ENCODE measurements at regions not wholly inside any gene's neighbourhood (a gene's known extent, or its start where the extent isn't known, plus 50 kb on each side); places are given as distances from the start of the nearest gene placed in this dataset.
"Not testable (repeated sequence)": the region's sequence is repeated elsewhere in the genome, so short reads cannot be mapped to it uniquely, and the experiment has no call there.

- DNase-seq, result no peak
- Histone ChIP-seq H4K20me1 (ENCODE audit: low read length) (no peaks in the 10 kb centered on the region), H3F3A (ENCODE audit: low read length, unreplicated experiment) (no peaks in the 10 kb centered on the region), H3K9me3 (ENCODE audit: low read length) (no peaks in the 10 kb centered on the region), H3K4me3 (ENCODE audit: low read length) (no peak overlapping the region), H3K4me2 (ENCODE audit: low read length) (no peak overlapping the region), H3K27ac (ENCODE audit: low read length) (no peak overlapping the region), H3K9ac (ENCODE audit: low read length) (no peak overlapping the region), H2AFZ (ENCODE audit: low read length) (no peak overlapping the region), H3K4me1 (ENCODE audit: insufficient read depth, low read length) (peaks cover 21% of the 10 kb centered on the region), H3K79me2 (ENCODE audit: low read length) (no peaks in the 10 kb centered on the region), H3K36me3 (ENCODE audit: low read depth, low read length) (no peaks in the 10 kb centered on the region), H3K27me3 (ENCODE audit: low read length) (no peaks in the 10 kb centered on the region), H3K9me2 (replicated peaks; ENCODE audit: low read length) (no peaks in the 10 kb centered on the region)
- POLR2A ChIA-PET (ENCODE audit: unreplicated experiment), result no interaction called here
- TF ChIP-seq EZH2phosphoT487 (IDR thresholded peaks at IDR 0.05; ENCODE audit: borderline replicate concordance, low read length), result no peak
- TF ChIP-seq EZH2 (IDR thresholded peaks at IDR 0.05; ENCODE audit: low read length, unreplicated experiment), result no peak
- TF ChIP-seq, protein P1, sequence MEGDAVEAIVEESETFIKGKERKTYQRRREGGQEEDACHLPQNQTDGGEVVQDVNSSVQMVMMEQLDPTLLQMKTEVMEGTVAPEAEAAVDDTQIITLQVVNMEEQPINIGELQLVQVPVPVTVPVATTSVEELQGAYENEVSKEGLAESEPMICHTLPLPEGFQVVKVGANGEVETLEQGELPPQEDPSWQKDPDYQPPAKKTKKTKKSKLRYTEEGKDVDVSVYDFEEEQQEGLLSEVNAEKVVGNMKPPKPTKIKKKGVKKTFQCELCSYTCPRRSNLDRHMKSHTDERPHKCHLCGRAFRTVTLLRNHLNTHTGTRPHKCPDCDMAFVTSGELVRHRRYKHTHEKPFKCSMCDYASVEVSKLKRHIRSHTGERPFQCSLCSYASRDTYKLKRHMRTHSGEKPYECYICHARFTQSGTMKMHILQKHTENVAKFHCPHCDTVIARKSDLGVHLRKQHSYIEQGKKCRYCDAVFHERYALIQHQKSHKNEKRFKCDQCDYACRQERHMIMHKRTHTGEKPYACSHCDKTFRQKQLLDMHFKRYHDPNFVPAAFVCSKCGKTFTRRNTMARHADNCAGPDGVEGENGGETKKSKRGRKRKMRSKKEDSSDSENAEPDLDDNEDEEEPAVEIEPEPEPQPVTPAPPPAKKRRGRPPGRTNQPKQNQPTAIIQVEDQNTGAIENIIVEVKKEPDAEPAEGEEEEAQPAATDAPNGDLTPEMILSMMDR (conservative IDR thresholded peaks at IDR 0.05; ENCODE audit: low read depth, low read length), result no peak
- no peak for ATAC-seq
- intact Hi-C loops (cut with micrococcal nuclease), result no loop called here
- CTCF ChIA-PET, result no interaction called here
- no TSS peak for BruUV-seq (replicated peaks)
Observed at GRCh38 chr7:79922894-79923293, 211.7 kb upstream of the GNAI1 start.

DNA sequence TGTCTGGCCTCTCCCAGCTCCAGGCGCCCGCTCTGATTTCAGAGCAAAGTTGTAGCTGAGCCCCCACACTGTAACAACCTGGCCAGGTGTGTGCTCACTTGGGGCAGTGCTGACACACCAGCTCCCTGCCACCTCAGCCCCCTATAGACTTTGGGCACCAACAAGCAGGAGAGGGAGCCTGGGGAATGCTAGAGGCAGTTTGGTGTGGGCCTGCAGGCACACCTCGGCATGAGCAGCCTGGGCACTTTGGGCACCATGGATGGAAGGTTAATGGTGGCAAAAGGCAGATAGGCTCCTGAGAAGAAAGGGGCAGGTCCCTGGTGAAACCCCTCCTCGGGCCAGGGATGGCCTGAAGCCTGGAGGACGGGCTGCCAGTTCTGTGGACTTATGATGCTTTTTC lies 212.7 kb upstream of the GNAI1 start:
- DNase-seq, result no peak
- CTCF ChIA-PET, result no interaction called here
- no peak for ATAC-seq

DNA sequence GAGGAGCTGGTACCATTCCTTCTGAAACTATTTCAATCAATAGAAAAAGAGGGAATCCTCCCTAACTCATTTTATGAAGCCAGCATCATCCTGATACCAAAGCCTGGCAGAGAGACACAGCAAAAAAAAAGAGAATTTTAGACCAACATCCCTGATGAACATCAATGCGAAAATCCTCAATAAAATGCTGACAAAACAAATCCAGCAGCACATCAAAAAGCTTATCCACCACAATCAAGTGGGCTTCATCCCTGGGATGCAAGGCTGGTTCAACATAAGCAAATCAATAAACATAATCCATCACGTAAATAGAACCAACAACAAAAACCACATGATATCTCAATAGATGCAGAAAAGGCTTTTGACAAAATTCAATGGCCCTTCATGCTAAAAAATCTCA lies 216.0 kb upstream of the GNAI1 start:
- H3K27ac ChIP-seq (ENCODE audit: low read length); POLR2A ChIA-PET (ENCODE audit: unreplicated experiment); H2AFZ ChIP-seq (ENCODE audit: low read length); H3K9me2 ChIP-seq (replicated peaks; ENCODE audit: low read length); ATAC-seq; BruUV-seq (replicated peaks); DNase-seq; H4K20me1 ChIP-seq (ENCODE audit: low read length); intact Hi-C loops (cut with micrococcal nuclease); H3K79me2 ChIP-seq (ENCODE audit: low read length); H3K27me3 ChIP-seq (ENCODE audit: low read length); H3F3A ChIP-seq (ENCODE audit: low read length, unreplicated experiment); H3K4me2 ChIP-seq (ENCODE audit: low read length); H3K9me3 ChIP-seq (ENCODE audit: low read length); H3K4me3 ChIP-seq (ENCODE audit: low read length); H3K4me1 ChIP-seq (ENCODE audit: insufficient read depth, low read length); H3K9ac ChIP-seq (ENCODE audit: low read length); H3K36me3 ChIP-seq (ENCODE audit: low read depth, low read length): not testable (repeated sequence)
- CTCF ChIA-PET, result interaction anchor here (0.6 kb wide), 1 partner anchor 30 kb away, joined by 3 read pairs; no protein-coding TSS in a partner anchor

More for the DNA sequence above, 212.7 kb upstream of the GNAI1 start:
- BruUV-seq (replicated peaks), result no TSS peak
- Histone ChIP-seq H3K4me1 (ENCODE audit: insufficient read depth, low read length) (peaks cover 21% of the 10 kb centered on the region), H3K36me3 (ENCODE audit: low read depth, low read length) (no peaks in the 10 kb centered on the region), H3K4me3 (ENCODE audit: low read length) (no peak overlapping the region), H3K79me2 (ENCODE audit: low read length) (no peaks in the 10 kb centered on the region), H3K9me3 (ENCODE audit: low read length) (no peaks in the 10 kb centered on the region), H3K9ac (ENCODE audit: low read length) (no peak overlapping the region), H4K20me1 (ENCODE audit: low read length) (no peaks in the 10 kb centered on the region), H3K9me2 (replicated peaks; ENCODE audit: low read length) (no peaks in the 10 kb centered on the region), H3K27me3 (ENCODE audit: low read length) (no peaks in the 10 kb centered on the region), H2AFZ (ENCODE audit: low read length) (no peak overlapping the region), H3K4me2 (ENCODE audit: low read length) (no peak overlapping the region), H3F3A (ENCODE audit: low read length, unreplicated experiment) (no peaks in the 10 kb centered on the region), H3K27ac (ENCODE audit: low read length) (no peak overlapping the region)
- POLR2A ChIA-PET (ENCODE audit: unreplicated experiment), result no interaction called here
- intact Hi-C loops (cut with micrococcal nuclease), result no loop called here
- TF ChIP-seq, protein P1 (conservative IDR thresholded peaks at IDR 0.05; ENCODE audit: low read depth, low read length), result no peak
- no peak for TF ChIP-seq EZH2phosphoT487 (IDR thresholded peaks at IDR 0.05; ENCODE audit: borderline replicate concordance, low read length)
- TF ChIP-seq EZH2 (IDR thresholded peaks at IDR 0.05; ENCODE audit: low read length, unreplicated experiment), result no peak

- H2AFZ ChIP-seq (ENCODE audit: low read length); H3K36me3 ChIP-seq (ENCODE audit: low read depth, low read length); POLR2A ChIA-PET (ENCODE audit: unreplicated experiment): not testable (repeated sequence)
Observed at GRCh38 chr7:79915346-79915745, 219.3 kb upstream of the GNAI1 start.

More at GRCh38 chr7:79915346-79915745, 219.3 kb upstream of the GNAI1 start:
- H3K4me2 ChIP-seq (ENCODE audit: low read length); H3K27ac ChIP-seq (ENCODE audit: low read length); DNase-seq; BruUV-seq (replicated peaks); ATAC-seq; H3K9me2 ChIP-seq (replicated peaks; ENCODE audit: low read length); H3K4me1 ChIP-seq (ENCODE audit: insufficient read depth, low read length); H3K79me2 ChIP-seq (ENCODE audit: low read length); H3F3A ChIP-seq (ENCODE audit: low read length, unreplicated experiment); H4K20me1 ChIP-seq (ENCODE audit: low read length); intact Hi-C loops (cut with micrococcal nuclease); CTCF ChIA-PET; H3K4me3 ChIP-seq (ENCODE audit: low read length); H3K9ac ChIP-seq (ENCODE audit: low read length); H3K9me3 ChIP-seq (ENCODE audit: low read length); H3K27me3 ChIP-seq (ENCODE audit: low read length): not testable (repeated sequence)

Data from PC-3 (cell line).